Activated naive CD8-positive, alpha-beta T cell treated with anti-CD3 and anti-CD28 coated beads for 36 hours (primary cell): ENCODE measurements at regions not wholly inside any gene's neighbourhood (a gene's known extent, or its start where the extent isn't known, plus 50 kb on each side); places are given as distances from the start of the nearest gene placed in this dataset.

Experiments
- DNase-seq: peaks from one replicate; pipeline ENCODE4 v3.0.0; 2021
- H3K27ac Mint-ChIP-seq: one replicate; pipeline ENCODE4 v1.8.0; 2022; ENCODE audit warnings: mild to moderate bottlenecking, moderate library complexity, mixed read lengths
- H3K27me3 Mint-ChIP-seq: one replicate; pipeline ENCODE4 v1.8.0; 2022; ENCODE audit warnings: mild to moderate bottlenecking, mixed read lengths
- H3K36me3 Mint-ChIP-seq: one replicate; pipeline ENCODE4 v1.8.0; 2021; ENCODE audit warnings: mild to moderate bottlenecking, mixed read lengths
- H3K4me1 Mint-ChIP-seq: one replicate; pipeline ENCODE4 v1.8.0; 2021; ENCODE audit warnings: mixed read lengths
- H3K4me3 Mint-ChIP-seq: one replicate; pipeline ENCODE4 v1.8.0; 2022; ENCODE audit warnings: mild to moderate bottlenecking, moderate library complexity, mixed read lengths
- H3K9me3 Mint-ChIP-seq: one replicate; pipeline ENCODE4 v1.8.0; 2022; ENCODE audit warnings: mixed read lengths

GRCh38 chr3:25035526-25035925 lies 392.5 kb upstream of the RARB start:
- no peak overlapping the region for H3K27ac Mint-ChIP-seq
- no peak overlapping the region for H3K4me3 Mint-ChIP-seq
- no peak for DNase-seq
- no peaks in the 10 kb centered on the region for H3K27me3 Mint-ChIP-seq
- no peaks in the 10 kb centered on the region for H3K36me3 Mint-ChIP-seq
- H3K4me1 Mint-ChIP-seq = no peaks in the 10 kb centered on the region
- peaks cover 2% of the 10 kb centered on the region for H3K9me3 Mint-ChIP-seq

GRCh38 chr3:25036633-25037032 lies 391.4 kb upstream of the RARB start:
- H3K4me1 Mint-ChIP-seq = no peaks in the 10 kb centered on the region
- peaks cover 2% of the 10 kb centered on the region for H3K9me3 Mint-ChIP-seq
- H3K27ac Mint-ChIP-seq = no peak overlapping the region
- no peak for DNase-seq
- H3K36me3 Mint-ChIP-seq = no peaks in the 10 kb centered on the region
- H3K4me3 Mint-ChIP-seq = no peak overlapping the region
- H3K27me3 Mint-ChIP-seq = no peaks in the 10 kb centered on the region

- peaks cover 2% of the 10 kb centered on the region for H3K9me3 Mint-ChIP-seq
- DNase-seq = no peak
- H3K27me3 Mint-ChIP-seq = no peaks in the 10 kb centered on the region
- no peak overlapping the region for H3K4me3 Mint-ChIP-seq
- H3K4me1 Mint-ChIP-seq = no peaks in the 10 kb centered on the region
- no peak overlapping the region for H3K27ac Mint-ChIP-seq
- no peaks in the 10 kb centered on the region for H3K36me3 Mint-ChIP-seq
Measured at GRCh38 chr3:25037049-25037547, 391.0 kb upstream of the RARB start.

- DNase-seq = no peak
- no peaks in the 10 kb centered on the region for H3K27me3 Mint-ChIP-seq
- H3K4me1 Mint-ChIP-seq = no peaks in the 10 kb centered on the region
Measured at GRCh38 chr3:25038271-25038670, 389.8 kb upstream of the RARB start.

GRCh38 chr3:25038922-25039321 lies 389.1 kb upstream of the RARB start:
- H3K9me3 Mint-ChIP-seq = peaks cover 2% of the 10 kb centered on the region
- H3K4me1 Mint-ChIP-seq = no peaks in the 10 kb centered on the region
- H3K36me3 Mint-ChIP-seq = no peaks in the 10 kb centered on the region
- H3K27me3 Mint-ChIP-seq = no peaks in the 10 kb centered on the region
- no peak overlapping the region for H3K4me3 Mint-ChIP-seq
- no peak for DNase-seq
- H3K27ac Mint-ChIP-seq = no peak overlapping the region

More at GRCh38 chr3:25038271-25038670, 389.8 kb upstream of the RARB start:
- Mint-ChIP-seq H3K4me3 (no peak overlapping the region), H3K27ac (no peak overlapping the region), H3K36me3 (no peaks in the 10 kb centered on the region), H3K9me3 (peaks cover 2% of the 10 kb centered on the region)

GRCh38 chr3:25040748-25041147 lies 387.3 kb upstream of the RARB start:
- Mint-ChIP-seq H3K27ac (no peak overlapping the region), H3K4me3 (no peak overlapping the region), H3K36me3 (no peaks in the 10 kb centered on the region), H3K27me3 (no peaks in the 10 kb centered on the region), H3K4me1 (no peaks in the 10 kb centered on the region), H3K9me3 (no peaks in the 10 kb centered on the region)
- no peak for DNase-seq

- no peak for DNase-seq
- no peaks in the 10 kb centered on the region for H3K27me3 Mint-ChIP-seq
- no peak overlapping the region for H3K27ac Mint-ChIP-seq
- H3K36me3 Mint-ChIP-seq = no peaks in the 10 kb centered on the region
- H3K4me3 Mint-ChIP-seq = no peak overlapping the region
- no peaks in the 10 kb centered on the region for H3K9me3 Mint-ChIP-seq
- H3K4me1 Mint-ChIP-seq = no peaks in the 10 kb centered on the region
Measured at GRCh38 chr3:25041871-25042584, 386.0 kb upstream of the RARB start.

- H3K36me3 Mint-ChIP-seq = no peaks in the 10 kb centered on the region
- no peak for DNase-seq
- H3K9me3 Mint-ChIP-seq = no peaks in the 10 kb centered on the region
- H3K4me3 Mint-ChIP-seq = no peak overlapping the region
- H3K27me3 Mint-ChIP-seq = no peaks in the 10 kb centered on the region
- no peaks in the 10 kb centered on the region for H3K4me1 Mint-ChIP-seq
- H3K27ac Mint-ChIP-seq = no peak overlapping the region
Measured at GRCh38 chr3:25043177-25043576, 384.9 kb upstream of the RARB start.

- Mint-ChIP-seq H3K4me1 (no peaks in the 10 kb centered on the region), H3K27me3 (no peaks in the 10 kb centered on the region), H3K27ac (no peak overlapping the region), H3K9me3 (no peaks in the 10 kb centered on the region), H3K36me3 (no peaks in the 10 kb centered on the region), H3K4me3 (no peak overlapping the region)
- DNase-seq = no peak
Measured at GRCh38 chr3:25043749-25044148, 384.3 kb upstream of the RARB start.

GRCh38 chr3:25044762-25045710 lies 383.0 kb upstream of the RARB start:
- Mint-ChIP-seq H3K27me3 (no peaks in the 10 kb centered on the region), H3K27ac (no peak overlapping the region), H3K9me3 (peaks cover 1% of the 10 kb centered on the region), H3K36me3 (no peaks in the 10 kb centered on the region), H3K4me1 (no peaks in the 10 kb centered on the region), H3K4me3 (no peak overlapping the region)
- no peak for DNase-seq

GRCh38 chr3:25046911-25047771 lies 380.9 kb upstream of the RARB start:
- no peak for DNase-seq
- Mint-ChIP-seq H3K4me1 (no peaks in the 10 kb centered on the region), H3K27ac (no peak overlapping the region), H3K9me3 (peaks cover 1% of the 10 kb centered on the region), H3K36me3 (no peaks in the 10 kb centered on the region), H3K27me3 (no peaks in the 10 kb centered on the region), H3K4me3 (no peak overlapping the region)

GRCh38 chr3:25049304-25049703 lies 378.8 kb upstream of the RARB start:
- Mint-ChIP-seq H3K27me3 (no peaks in the 10 kb centered on the region), H3K4me3 (no peak overlapping the region), H3K27ac (no peak overlapping the region), H3K36me3 (no peaks in the 10 kb centered on the region), H3K9me3 (peaks cover 1% of the 10 kb centered on the region), H3K4me1 (no peaks in the 10 kb centered on the region)
- DNase-seq = no peak

GRCh38 chr3:25053360-25053759 lies 374.7 kb upstream of the RARB start:
- Mint-ChIP-seq H3K27ac (no peak overlapping the region), H3K4me1 (no peaks in the 10 kb centered on the region), H3K27me3 (no peaks in the 10 kb centered on the region), H3K4me3 (no peak overlapping the region), H3K36me3 (no peaks in the 10 kb centered on the region), H3K9me3 (peaks cover 3% of the 10 kb centered on the region)
- DNase-seq = no peak

- peaks cover 2% of the 10 kb centered on the region for H3K9me3 Mint-ChIP-seq
- no peak overlapping the region for H3K27ac Mint-ChIP-seq
- H3K4me1 Mint-ChIP-seq = no peaks in the 10 kb centered on the region
- H3K36me3 Mint-ChIP-seq = no peaks in the 10 kb centered on the region
- no peak for DNase-seq
- no peak overlapping the region for H3K4me3 Mint-ChIP-seq
- H3K27me3 Mint-ChIP-seq = no peaks in the 10 kb centered on the region
Measured at GRCh38 chr3:25056036-25056755, 371.9 kb upstream of the RARB start.
